Endodermal cell (in vitro differentiated cells): ENCODE measurements at regions not wholly inside any gene's neighbourhood (a gene's known extent, or its start where the extent isn't known, plus 50 kb on each side); places are given as distances from the start of the nearest gene placed in this dataset.

Experiments
- DNase-seq: peaks from one replicate; pipeline ENCODE4 v3.0.0-alpha.2; 2017
- H3K27ac ChIP-seq: 2 replicates; pipeline ENCODE4 v1.5.1; 2013; ENCODE audit warnings: mild to moderate bottlenecking, low read depth, low read length, moderate library complexity
- H3K27me3 ChIP-seq: 2 replicates; pipeline ENCODE4 v1.6.1; 2013; ENCODE audit warnings: mild to moderate bottlenecking, low read length, moderate library complexity; ENCODE audit not compliant: insufficient read depth, control insufficient read depth, poor library complexity, severe bottlenecking
- H3K36me3 ChIP-seq: 2 replicates; pipeline ENCODE4 v1.7.0; 2013; ENCODE audit warnings: mild to moderate bottlenecking, low read length, moderate library complexity; ENCODE audit not compliant: control insufficient read depth, insufficient read depth
- H3K4me1 ChIP-seq: one replicate; pipeline ENCODE4 v1.7.0; 2013; ENCODE audit warnings: low read length; ENCODE audit not compliant: control insufficient read depth, insufficient read depth
- H3K4me3 ChIP-seq: 2 replicates; pipeline ENCODE4 v1.5.1; 2013; ENCODE audit warnings: mild to moderate bottlenecking, low read length, moderate library complexity
- H3K9ac ChIP-seq: 2 replicates; pipeline ENCODE4 v1.6.1; 2013; ENCODE audit warnings: mild to moderate bottlenecking, low read length, moderate library complexity; ENCODE audit not compliant: poor library complexity, severe bottlenecking; ENCODE audit errors: extremely low read depth
- H3K9me3 ChIP-seq: 2 replicates; pipeline ENCODE4 v1.6.1; 2013; ENCODE audit warnings: mild to moderate bottlenecking, low read length, moderate library complexity; ENCODE audit not compliant: control insufficient read depth
- H3K27ac Mint-ChIP-seq: 2 replicates; pipeline ENCODE4 v1.8.0; 2020; ENCODE audit warnings: mixed read lengths
- H3K27me3 Mint-ChIP-seq: 2 replicates; pipeline ENCODE4 v1.8.0; 2021; ENCODE audit warnings: mild to moderate bottlenecking, mixed read lengths; ENCODE audit not compliant: insufficient read depth
- H3K36me3 Mint-ChIP-seq: 2 replicates; pipeline ENCODE4 v1.8.0; 2020; ENCODE audit warnings: low read depth, mixed read lengths
- H3K4me1 Mint-ChIP-seq: 2 replicates; pipeline ENCODE4 v1.8.0; 2020; ENCODE audit warnings: mixed read lengths
- H3K4me3 Mint-ChIP-seq: 2 replicates; pipeline ENCODE4 v1.8.0; 2020; ENCODE audit warnings: mild to moderate bottlenecking, moderate library complexity, mixed read lengths
- H3K9me3 Mint-ChIP-seq: 2 replicates; pipeline ENCODE4 v1.8.0; 2020; ENCODE audit warnings: mild to moderate bottlenecking, mixed read lengths
- WGBS, 2 experiments: methylation state at CpG; one replicate each; pipeline versions ENCODE4 v1.1.5 to v1.1.7; 2013; ENCODE audit warnings: missing lambda C conversion rate in 2 of 2, mixed read lengths in 1 of 2; ENCODE audit not compliant: insufficient coverage in 1 of 2, insufficient read length in 1 of 2; 5-methylcytosine and 5-hydroxymethylcytosine counted together
- TF ChIP-seq, protein P1 (sequence below): fragments of 200-600 bp; sonication (generic); conservative IDR thresholded peaks from 2 replicates; pipeline ENCODE4 v1.5.0; 2021; ENCODE audit warnings: antibody characterized with exemption, mild to moderate bottlenecking

GRCh38 chr16:64051824-64052223 lies 1070.0 kb downstream of the CDH11 start:
- no peaks in the 10 kb centered on the region for H3K27me3 ChIP-seq
- no peak overlapping the region for H3K27ac ChIP-seq
- Mint-ChIP-seq H3K4me3 (no peak overlapping the region), H3K36me3 (peaks cover 3% of the 10 kb centered on the region), H3K4me1 (no peaks in the 10 kb centered on the region), H3K27me3 (no peaks in the 10 kb centered on the region), H3K9me3 (peaks cover 17% of the 10 kb centered on the region), H3K27ac (no peak overlapping the region)
- no peaks in the 10 kb centered on the region for H3K4me1 ChIP-seq
- H3K36me3 ChIP-seq, result no peaks in the 10 kb centered on the region
- no peak overlapping the region for H3K4me3 ChIP-seq
- H3K9me3 ChIP-seq, result peaks cover 9% of the 10 kb centered on the region
- TF ChIP-seq, protein P1, sequence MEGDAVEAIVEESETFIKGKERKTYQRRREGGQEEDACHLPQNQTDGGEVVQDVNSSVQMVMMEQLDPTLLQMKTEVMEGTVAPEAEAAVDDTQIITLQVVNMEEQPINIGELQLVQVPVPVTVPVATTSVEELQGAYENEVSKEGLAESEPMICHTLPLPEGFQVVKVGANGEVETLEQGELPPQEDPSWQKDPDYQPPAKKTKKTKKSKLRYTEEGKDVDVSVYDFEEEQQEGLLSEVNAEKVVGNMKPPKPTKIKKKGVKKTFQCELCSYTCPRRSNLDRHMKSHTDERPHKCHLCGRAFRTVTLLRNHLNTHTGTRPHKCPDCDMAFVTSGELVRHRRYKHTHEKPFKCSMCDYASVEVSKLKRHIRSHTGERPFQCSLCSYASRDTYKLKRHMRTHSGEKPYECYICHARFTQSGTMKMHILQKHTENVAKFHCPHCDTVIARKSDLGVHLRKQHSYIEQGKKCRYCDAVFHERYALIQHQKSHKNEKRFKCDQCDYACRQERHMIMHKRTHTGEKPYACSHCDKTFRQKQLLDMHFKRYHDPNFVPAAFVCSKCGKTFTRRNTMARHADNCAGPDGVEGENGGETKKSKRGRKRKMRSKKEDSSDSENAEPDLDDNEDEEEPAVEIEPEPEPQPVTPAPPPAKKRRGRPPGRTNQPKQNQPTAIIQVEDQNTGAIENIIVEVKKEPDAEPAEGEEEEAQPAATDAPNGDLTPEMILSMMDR, result peak; percentile 78
- no peak overlapping the region for H3K9ac ChIP-seq
- peak; percentile 43 for DNase-seq

- Mint-ChIP-seq H3K27me3 (no peaks in the 10 kb centered on the region), H3K27ac (no peak overlapping the region), H3K9me3 (peaks cover 15% of the 10 kb centered on the region), H3K4me3 (no peak overlapping the region), H3K36me3 (peaks cover 2% of the 10 kb centered on the region), H3K4me1 (no peaks in the 10 kb centered on the region)
- Histone ChIP-seq H3K36me3 (no peaks in the 10 kb centered on the region), H3K9ac (no peak overlapping the region), H3K27ac (no peak overlapping the region), H3K4me3 (no peak overlapping the region), H3K27me3 (no peaks in the 10 kb centered on the region), H3K4me1 (no peaks in the 10 kb centered on the region), H3K9me3 (peaks cover 9% of the 10 kb centered on the region)
- 94% methylated on average over 1 of the region's 1 CpG; no CpG with 5 or more reads in 1 of the 2 experiments for WGBS, 2 experiments
- TF ChIP-seq, protein P1, result no peak
- no peak for DNase-seq
These were observed 1074.0 kb downstream of the CDH11 start for GRCh38 chr16:64047878-64048277.

GRCh38 chr16:64047207-64047606 lies 1074.7 kb downstream of the CDH11 start:
- TF ChIP-seq, protein P1, result no peak
- H3K4me3 Mint-ChIP-seq, result no peak overlapping the region
- WGBS, 2 experiments, result no CpG with 5 or more reads among the region's 1 CpG
- Histone ChIP-seq H3K36me3 (no peaks in the 10 kb centered on the region), H3K4me1 (no peaks in the 10 kb centered on the region), H3K4me3 (no peak overlapping the region), H3K27ac (no peak overlapping the region), H3K27me3 (no peaks in the 10 kb centered on the region), H3K9me3 (peaks cover 3% of the 10 kb centered on the region), H3K9ac (no peak overlapping the region)
- H3K36me3 Mint-ChIP-seq, result peaks cover 2% of the 10 kb centered on the region
- no peak for DNase-seq
- H3K27ac Mint-ChIP-seq, result no peak overlapping the region
- H3K27me3 Mint-ChIP-seq, result no peaks in the 10 kb centered on the region
- no peaks in the 10 kb centered on the region for H3K4me1 Mint-ChIP-seq
- H3K9me3 Mint-ChIP-seq, result peaks cover 9% of the 10 kb centered on the region
